ENCODE measurements at regions not wholly inside any gene's neighbourhood (a gene's known extent, or its start where the extent isn't known, plus 50 kb on each side); places are given as distances from the start of the nearest gene placed in this dataset.

DNA sequence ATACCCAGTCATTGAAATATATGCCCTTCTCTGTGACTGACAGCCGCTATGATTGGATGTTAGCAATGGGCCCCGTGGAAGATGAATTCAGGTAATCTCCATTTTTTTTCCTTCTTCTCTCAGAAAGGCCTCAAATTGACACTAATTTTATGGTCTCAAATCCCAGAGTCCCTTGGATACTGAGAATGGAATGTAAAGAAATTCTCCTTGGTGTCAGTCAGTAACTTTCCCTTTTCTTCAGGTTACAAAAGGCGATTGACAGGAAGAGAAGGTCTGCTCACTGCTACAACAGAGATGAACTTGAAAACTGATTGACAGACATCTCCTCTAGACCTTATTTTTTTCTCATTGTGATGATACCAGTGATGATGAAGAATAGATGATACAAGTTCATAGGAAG is 748.3 kb downstream of the MAT2B start:
- TF ChIP-seq, protein P1, sequence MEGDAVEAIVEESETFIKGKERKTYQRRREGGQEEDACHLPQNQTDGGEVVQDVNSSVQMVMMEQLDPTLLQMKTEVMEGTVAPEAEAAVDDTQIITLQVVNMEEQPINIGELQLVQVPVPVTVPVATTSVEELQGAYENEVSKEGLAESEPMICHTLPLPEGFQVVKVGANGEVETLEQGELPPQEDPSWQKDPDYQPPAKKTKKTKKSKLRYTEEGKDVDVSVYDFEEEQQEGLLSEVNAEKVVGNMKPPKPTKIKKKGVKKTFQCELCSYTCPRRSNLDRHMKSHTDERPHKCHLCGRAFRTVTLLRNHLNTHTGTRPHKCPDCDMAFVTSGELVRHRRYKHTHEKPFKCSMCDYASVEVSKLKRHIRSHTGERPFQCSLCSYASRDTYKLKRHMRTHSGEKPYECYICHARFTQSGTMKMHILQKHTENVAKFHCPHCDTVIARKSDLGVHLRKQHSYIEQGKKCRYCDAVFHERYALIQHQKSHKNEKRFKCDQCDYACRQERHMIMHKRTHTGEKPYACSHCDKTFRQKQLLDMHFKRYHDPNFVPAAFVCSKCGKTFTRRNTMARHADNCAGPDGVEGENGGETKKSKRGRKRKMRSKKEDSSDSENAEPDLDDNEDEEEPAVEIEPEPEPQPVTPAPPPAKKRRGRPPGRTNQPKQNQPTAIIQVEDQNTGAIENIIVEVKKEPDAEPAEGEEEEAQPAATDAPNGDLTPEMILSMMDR (IDR thresholded peaks at IDR 0.05 in 4 of 5, conservative IDR thresholded peaks at IDR 0.05 in 1 of 5), result no peak

DNA sequence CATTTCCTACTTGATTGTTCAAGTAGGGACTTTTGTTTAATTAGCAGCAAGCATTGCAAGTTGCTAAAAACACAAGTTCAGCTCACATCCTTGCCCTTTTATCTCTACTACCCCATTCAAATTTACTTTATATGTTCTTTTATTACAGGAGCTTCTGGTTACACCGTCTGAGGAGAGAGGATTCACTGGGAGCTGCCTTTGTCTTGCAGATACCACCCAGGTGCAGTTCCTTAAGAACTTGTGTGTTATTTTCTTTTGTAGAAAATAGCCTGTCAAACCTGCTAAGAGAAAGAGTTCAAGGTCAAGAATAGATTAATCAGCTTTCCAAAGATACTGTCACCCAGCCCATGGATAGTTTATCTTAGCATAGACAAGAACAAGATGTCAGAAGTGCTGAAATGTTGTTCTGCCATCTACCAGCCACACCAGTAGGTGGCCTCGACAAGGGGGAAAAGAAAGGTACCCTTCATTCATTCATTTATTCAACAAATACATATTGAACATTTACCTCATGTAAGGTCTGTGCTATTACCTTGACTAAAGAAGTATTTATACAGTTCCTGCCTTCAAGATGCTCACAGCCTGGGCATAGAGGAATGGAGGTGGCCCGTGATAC is 750.3 kb downstream of the MAT2B start:
- Histone ChIP-seq H3K4me1 (no peaks in the 10 kb centered on the region), H3K9me3 (no peaks in the 10 kb centered on the region)
- in situ Hi-C loops (cut with MboI; ENCODE audit: low sequenced_read_pairs in 4 of 4), result no loop called here

More for the DNA sequence above, 748.3 kb downstream of the MAT2B start:
- no peaks in the 10 kb centered on the region for H3K9me3 ChIP-seq
- H3K4me1 ChIP-seq, result no peaks in the 10 kb centered on the region
- no peaks in the 10 kb centered on the region for H3K27me3 ChIP-seq
- no peak overlapping the region for H3K27ac ChIP-seq
- intact Hi-C loops (cut with DNase I; ENCODE audit: low total_unique reads), result no loop called here
- DNase-seq, result no peak
- no peaks in the 10 kb centered on the region for H3K36me3 ChIP-seq
- no peak for ATAC-seq
- H3K4me3 ChIP-seq, result no peak overlapping the region
- in situ Hi-C loops (cut with MboI; ENCODE audit: low sequenced_read_pairs in 4 of 4), result no loop called here

DNA sequence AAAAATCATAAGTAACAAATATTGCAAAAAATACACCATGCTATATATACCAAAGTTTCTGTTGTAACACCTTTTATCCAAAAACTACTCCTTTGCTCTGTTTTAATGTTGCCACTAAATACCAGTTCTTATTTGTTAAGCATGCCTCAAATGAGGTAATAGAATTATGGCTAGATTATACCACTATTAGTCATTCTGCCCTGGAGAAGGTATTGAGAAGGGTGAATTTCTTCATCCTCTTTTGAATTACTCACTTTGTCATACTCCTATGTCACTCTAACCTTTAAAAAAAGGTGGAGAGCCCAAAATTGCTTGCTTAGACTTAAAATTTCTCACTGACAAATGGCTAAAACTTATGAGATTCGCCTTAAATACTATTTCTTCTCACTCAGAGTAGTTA is 750.9 kb downstream of the MAT2B start:
- in situ Hi-C loops (cut with MboI; ENCODE audit: low sequenced_read_pairs in 4 of 4), result no loop called here
- no peak for ATAC-seq
- intact Hi-C loops (cut with DNase I; ENCODE audit: low total_unique reads), result no loop called here

More for the DNA sequence above, 750.3 kb downstream of the MAT2B start:
- Histone ChIP-seq H3K36me3 (no peaks in the 10 kb centered on the region), H3K27me3 (no peaks in the 10 kb centered on the region), H3K4me3 (no peak overlapping the region), H3K27ac (no peak overlapping the region)
- intact Hi-C loops (cut with DNase I; ENCODE audit: low total_unique reads), result no loop called here
- no peak for TF ChIP-seq POLR2A (IDR thresholded peaks at IDR 0.05)
- TF ChIP-seq, protein P1 (IDR thresholded peaks at IDR 0.05 in 4 of 5, conservative IDR thresholded peaks at IDR 0.05 in 1 of 5), result no peak
- ATAC-seq (no peak), DNase-seq (no peak)

DNA sequence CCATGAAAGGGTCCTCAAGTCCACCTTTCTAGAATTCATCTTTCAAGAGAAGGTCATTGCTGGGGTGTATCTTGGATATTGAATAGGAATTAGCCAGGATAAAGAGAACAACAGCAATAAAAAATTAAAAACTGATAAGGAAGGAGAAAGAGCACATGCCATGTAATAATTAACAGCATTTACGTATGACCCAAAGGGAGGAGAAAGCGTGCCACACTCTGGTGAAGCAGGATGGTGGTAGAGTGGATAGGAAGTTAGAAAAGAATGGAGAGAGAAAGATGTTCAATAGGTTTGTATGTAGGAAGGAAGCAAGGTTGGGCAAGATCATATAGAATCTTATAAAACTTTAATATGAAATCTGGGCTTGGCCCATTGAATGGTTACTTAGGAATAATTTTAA is 751.5 kb downstream of the MAT2B start:
- Histone ChIP-seq H3K27me3 (no peaks in the 10 kb centered on the region), H3K4me3 (no peak overlapping the region), H3K9me3 (no peaks in the 10 kb centered on the region), H3K36me3 (no peaks in the 10 kb centered on the region), H3K27ac (no peak overlapping the region), H3K4me1 (no peaks in the 10 kb centered on the region)
- no peak for TF ChIP-seq POLR2A (IDR thresholded peaks at IDR 0.05)
- TF ChIP-seq, protein P1 (IDR thresholded peaks at IDR 0.05 in 4 of 5, conservative IDR thresholded peaks at IDR 0.05 in 1 of 5), result no peak
- DNase-seq (no peak), ATAC-seq (no peak)
- in situ Hi-C loops (cut with MboI; ENCODE audit: low sequenced_read_pairs in 4 of 4), result no loop called here
- intact Hi-C loops (cut with DNase I; ENCODE audit: low total_unique reads), result no loop called here

More for the DNA sequence above, 750.9 kb downstream of the MAT2B start:
- Histone ChIP-seq H3K9me3 (no peaks in the 10 kb centered on the region), H3K27ac (no peak overlapping the region), H3K4me1 (no peaks in the 10 kb centered on the region), H3K27me3 (no peaks in the 10 kb centered on the region), H3K4me3 (no peak overlapping the region), H3K36me3 (no peaks in the 10 kb centered on the region)
- TF ChIP-seq POLR2A (IDR thresholded peaks at IDR 0.05), result no peak
- TF ChIP-seq, protein P1 (IDR thresholded peaks at IDR 0.05 in 4 of 5, conservative IDR thresholded peaks at IDR 0.05 in 1 of 5), result no peak
- DNase-seq, result no peak

DNA sequence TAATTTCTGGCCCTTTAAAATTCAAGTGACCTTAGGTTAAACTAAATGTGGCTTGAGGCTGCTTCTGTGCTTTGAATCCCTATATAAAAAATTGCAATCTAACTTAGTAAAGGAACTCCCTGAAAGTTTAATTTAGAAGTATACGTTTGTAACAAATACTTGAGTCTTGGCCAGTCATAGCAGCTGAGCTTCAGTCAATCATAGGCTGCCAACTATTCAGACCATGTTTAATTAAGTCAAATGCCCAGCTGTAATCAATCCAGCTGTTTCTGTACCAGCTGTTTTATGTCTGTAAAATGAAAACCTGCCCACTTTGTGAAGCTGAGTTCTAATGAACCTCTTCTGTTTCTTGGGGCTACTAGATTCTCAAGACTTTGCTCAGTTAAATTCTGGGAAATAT is 760.1 kb downstream of the MAT2B start:
- intact Hi-C loops (cut with DNase I; ENCODE audit: low total_unique reads), result no loop called here
- DNase-seq, result no peak
- Histone ChIP-seq H3K9me3 (no peaks in the 10 kb centered on the region), H3K27me3 (no peaks in the 10 kb centered on the region), H3K4me1 (no peaks in the 10 kb centered on the region), H3K4me3 (no peak overlapping the region), H3K36me3 (no peaks in the 10 kb centered on the region), H3K27ac (no peak overlapping the region)
- in situ Hi-C loops (cut with MboI; ENCODE audit: low sequenced_read_pairs in 4 of 4), result no loop called here
- TF ChIP-seq, protein P1 (IDR thresholded peaks at IDR 0.05 in 4 of 5, conservative IDR thresholded peaks at IDR 0.05 in 1 of 5), result no peak
- TF ChIP-seq POLR2A (IDR thresholded peaks at IDR 0.05), result no peak
- ATAC-seq, result no peak

Measured in gastrocnemius medialis (tissue), 4 donors.